GM12878 (cell line): ENCODE measurements at regions not wholly inside any gene's neighbourhood (a gene's known extent, or its start where the extent isn't known, plus 50 kb on each side); places are given as distances from the start of the nearest gene placed in this dataset.

ENCODE experiments used
- ATAC-seq: fragments of 200-7000 bp; cut with Tn5 transposase; 3 replicates; pipeline ENCODE4 v1.9.1; 2020; ENCODE audit warnings: mild to moderate bottlenecking, moderate library complexity
- BruUV-seq: library from RNA; stranded (reverse); fragments of 400-500 nt; replicated peaks from 2 replicates; lab custom pipeline; 2021; lab: Mats Ljungman, UMichigan
- CTCF ChIA-PET: fragments of 300-600 bp; sonication (Branson Sonifier 250); formaldehyde crosslinking; extraction: SDS; loops from one replicate; lab custom pipeline; 2021; ENCODE audit warnings: inconsistent platforms; lab: Yijun Ruan, JAX
- POLR2A ChIA-PET: fragments of 350-600 bp; formaldehyde crosslinking; extraction: SDS; loops from one replicate; lab custom pipeline; 2021; ENCODE audit warnings: inconsistent platforms; lab: Charles Lee
- RAD21 ChIA-PET: fragments of 300-600 bp; sonication (Branson Sonifier 250); formaldehyde crosslinking; loops from one replicate; lab custom pipeline; 2023; ENCODE audit warnings: antibody characterized with exemption; ENCODE audit not compliant: unreplicated experiment; lab: Charles Lee
- SMC1A ChIA-PET: fragments of 300-600 bp; sonication (Branson Sonifier 250); formaldehyde crosslinking; loops from one replicate; lab custom pipeline; 2023; ENCODE audit not compliant: unreplicated experiment, uncharacterized antibody; lab: Charles Lee
- DNase-seq: peaks from one replicate; pipeline ENCODE4 v3.0.0-alpha.2; 2011; ENCODE audit warnings: low read depth, low spot score
- FAIRE-seq: peaks from 3 replicates; lab custom pipeline; 2011; peaks lifted over from hg19 to GRCh38; lab: Jason Lieb, UNC
- H2AFZ ChIP-seq: 2 replicates; pipeline ENCODE4 v1.6.0; 2011; ENCODE audit warnings: low read depth, low read length, control low read depth; ENCODE audit not compliant: control insufficient read depth
- H3K27ac ChIP-seq: 2 replicates; pipeline ENCODE4 v1.5.1; 2011; ENCODE audit warnings: control low read depth; ENCODE audit not compliant: control insufficient read depth, insufficient read depth
- H3K27me3 ChIP-seq, 2 experiments: replicated peaks in 1 of 2; 2 replicates each; pipeline versions ENCODE4 v1.6.0 to v1.6.1; 2011; ENCODE audit warnings: low read length in 1 of 2; ENCODE audit not compliant: control insufficient read depth in 2 of 2, insufficient read depth in 2 of 2
- H3K36me3 ChIP-seq, 2 experiments: 2 replicates each; pipeline ENCODE4 v1.5.1; 2011; ENCODE audit warnings: low read length in 1 of 2; ENCODE audit not compliant: control insufficient read depth in 2 of 2, insufficient read depth in 2 of 2
- H3K4me1 ChIP-seq: 2 replicates; pipeline ENCODE4 v1.6.1; 2011; ENCODE audit warnings: mild to moderate bottlenecking, low read length, moderate library complexity, mixed read lengths; ENCODE audit not compliant: control insufficient read depth, insufficient read depth
- H3K4me2 ChIP-seq: 2 replicates; pipeline ENCODE4 v1.6.0; 2011; ENCODE audit warnings: control low read depth; ENCODE audit not compliant: control insufficient read depth, insufficient read depth
- H3K4me3 ChIP-seq: fragments of 200-600 bp; sonication (generic); 2 replicates; pipeline ENCODE4 v1.5.1; 2016
- H3K79me2 ChIP-seq: 2 replicates; pipeline ENCODE4 v1.6.0; 2011; ENCODE audit warnings: low read length; ENCODE audit not compliant: control insufficient read depth, insufficient read depth
- H3K9ac ChIP-seq: 2 replicates; pipeline ENCODE4 v1.8.0; 2011; ENCODE audit warnings: low read length, control low read depth, mixed read lengths; ENCODE audit not compliant: control insufficient read depth, insufficient read depth
- H3K9me3 ChIP-seq: replicated peaks from 3 replicates; pipeline ENCODE4 v1.5.1; 2011; ENCODE audit warnings: mild to moderate bottlenecking, low read length; ENCODE audit not compliant: control insufficient read depth, insufficient read depth
- H4K20me1 ChIP-seq: 2 replicates; pipeline ENCODE4 v1.6.0; 2011; ENCODE audit not compliant: control insufficient read depth, insufficient read depth
- BACH1 ChIP-seq: fragments of 450-650 bp; IDR thresholded peaks from 2 replicates; pipeline ENCODE4 v1.6.1; 2017; ENCODE audit warnings: mild to moderate bottlenecking, borderline replicate concordance
- CHD2 ChIP-seq: IDR thresholded peaks from 2 replicates; pipeline ENCODE4 v1.6.1; 2011; ENCODE audit warnings: low read depth, low read length, improper control_type of control experiment, borderline replicate concordance
- CHD4 ChIP-seq: fragments of 200-600 bp; sonication (generic); IDR thresholded peaks from 2 replicates; pipeline ENCODE4 v1.6.1; 2016; ENCODE audit warnings: mild to moderate bottlenecking
- GATAD2B ChIP-seq: fragments of 450-650 bp; conservative IDR thresholded peaks from 2 replicates; pipeline ENCODE4 v1.6.1; 2017; ENCODE audit warnings: low read depth, mild to moderate bottlenecking, moderate library complexity
- KDM1A ChIP-seq: fragments of 200-600 bp; sonication (generic); IDR thresholded peaks from 2 replicates; pipeline ENCODE4 v1.6.1; 2016; ENCODE audit warnings: borderline replicate concordance
- PML ChIP-seq: IDR thresholded peaks from 2 replicates; pipeline ENCODE4 v1.6.1; 2012; ENCODE audit warnings: low read length, inconsistent platforms
- SMAD1 ChIP-seq: fragments of 450-650 bp; IDR thresholded peaks from 2 replicates; pipeline ENCODE4 v1.6.1; 2018; ENCODE audit warnings: mild to moderate bottlenecking, low read depth; ENCODE audit not compliant: partially characterized antibody
- SP1 ChIP-seq: IDR thresholded peaks from one replicate; pipeline ENCODE4 v1.6.1; 2011; ENCODE audit warnings: low read depth, low read length
- ZBED1 ChIP-seq: IDR thresholded peaks from 2 replicates; pipeline ENCODE4 v1.6.1; 2016; ENCODE audit warnings: borderline replicate concordance
- ZBTB4 ChIP-seq: fragments of 450-650 bp; formaldehyde crosslinking; IDR thresholded peaks from 2 replicates; pipeline ENCODE4 v1.4.0; 2022; ENCODE audit warnings: mild to moderate bottlenecking, moderate library complexity
- WGBS: methylation state at CpG from one replicate; pipeline ENCODE4 v1.1.6; 2016; ENCODE audit warnings: low lambda C conversion rate; ENCODE audit not compliant: insufficient replicate concordance, insufficient coverage; ENCODE audit errors: missing lambda C conversion rate; 5-methylcytosine and 5-hydroxymethylcytosine counted together
- in situ Hi-C: fragments of 300-500 bp; cut with MboI; formaldehyde crosslinking; loops from 9 replicates; pipeline ENCODE4 v1.14.3; 2018; ENCODE audit warnings: mixed read lengths
- intact Hi-C: fragments of 100-400 bp; cut with micrococcal nuclease; formaldehyde crosslinking; loops from one replicate; pipeline ENCODE4 v1.14.2; 2022; ENCODE audit not compliant: unreplicated experiment

- intact Hi-C loops (no loop called here), in situ Hi-C loops (no loop called here)
- ATAC-seq (no peak), DNase-seq (no peak)
- BruUV-seq = no TSS peak
- Histone ChIP-seq H4K20me1 (no peaks in the 10 kb centered on the region), H3K4me2 (no peak overlapping the region), H3K36me3 (no peaks in the 10 kb centered on the region), H3K9ac (no peak overlapping the region), H3K79me2 (no peaks in the 10 kb centered on the region)
- TF ChIP-seq KDM1A (no peak), SP1 (no peak), CHD4 (no peak), PML (no peak), GATAD2B (no peak), CHD2 (no peak), BACH1 (no peak)
- TF ChIP-seq, all 136 proteins: peak for 0
- ChIA-PET RAD21 (no interaction called here), CTCF (interaction anchor here (0.8 to 1.1 kb wide), 2 partner anchors 13 to 118 kb away, joined by 3 read pairs; no protein-coding TSS in a partner anchor), POLR2A (no interaction called here), SMC1A (interaction anchor here (1.2 to 2.2 kb wide), 2 partner anchors 63 to 129 kb away, joined by 4 to 6 read pairs; no protein-coding TSS in a partner anchor)
- Histone ChIP-seq H3K4me3 (no peak overlapping the region), H2AFZ (no peak overlapping the region), H3K27ac (no peak overlapping the region), H3K27me3 (no peaks in the 10 kb centered on the region), H3K4me1 (no peaks in the 10 kb centered on the region), H3K9me3 (no peaks in the 10 kb centered on the region)
- FAIRE-seq = no peak
Measured at GRCh38 chr14:45680531-45680930, 427.5 kb upstream of the MIS18BP1 start.

GRCh38 chr14:45679853-45680252, 426.9 kb upstream of the MIS18BP1 start:
- Histone ChIP-seq H3K36me3 (no peaks in the 10 kb centered on the region), H3K4me3 (no peak overlapping the region), H2AFZ (no peak overlapping the region), H3K4me1 (no peaks in the 10 kb centered on the region), H4K20me1 (no peaks in the 10 kb centered on the region), H3K27me3 (no peaks in the 10 kb centered on the region), H3K79me2 (no peaks in the 10 kb centered on the region), H3K9me3 (no peaks in the 10 kb centered on the region), H3K9ac (no peak overlapping the region), H3K4me2 (no peak overlapping the region), H3K27ac (no peak overlapping the region)
- ChIA-PET CTCF (interaction anchor here (0.6 to 1.1 kb wide), 3 partner anchors 14 to 130 kb away, joined by 3 read pairs; no protein-coding TSS in a partner anchor), RAD21 (no interaction called here), POLR2A (no interaction called here), SMC1A (interaction anchor here (1.2 to 2.2 kb wide), 2 partner anchors 63 to 130 kb away, joined by 4 to 6 read pairs; no protein-coding TSS in a partner anchor)
- FAIRE-seq = no peak
- no peak for ATAC-seq
- intact Hi-C loops = no loop called here
- no TSS peak for BruUV-seq
- DNase-seq = no peak
- 0% methylated on average over 1 of the region's 1 CpG for WGBS
- in situ Hi-C loops = no loop called here
- TF ChIP-seq ZBTB4 (CRISPR knock-in tag) = no peak
- TF ChIP-seq ZBED1 = no peak
- TF ChIP-seq SMAD1 = no peak
